Hepatocyte (in vitro differentiated cells): ENCODE measurements at regions not wholly inside any gene's neighbourhood (a gene's known extent, or its start where the extent isn't known, plus 50 kb on each side); places are given as distances from the start of the nearest gene placed in this dataset.

Experiments
- DNase-seq: peaks from one replicate; pipeline ENCODE4 v3.0.0-alpha.2; 2016; ENCODE audit warnings: low spot score
- H2AFZ ChIP-seq: fragments of 200-600 bp; sonication (generic); 2 replicates; pipeline ENCODE4 v1.6.0; 2016; ENCODE audit warnings: antibody characterized with exemption, mild to moderate bottlenecking
- H3K27ac ChIP-seq: fragments of 200-600 bp; sonication (generic); 2 replicates; pipeline ENCODE4 v1.5.1; 2016; ENCODE audit warnings: mild to moderate bottlenecking
- H3K27me3 ChIP-seq: fragments of 200-600 bp; sonication (generic); 2 replicates; pipeline ENCODE4 v1.6.1; 2016
- H3K36me3 ChIP-seq: fragments of 200-600 bp; sonication (generic); replicated peaks from 2 replicates; pipeline ENCODE4 v1.5.1; 2016; ENCODE audit warnings: low read depth; ENCODE audit not compliant: insufficient read depth
- H3K4me1 ChIP-seq: fragments of 200-600 bp; sonication (generic); 2 replicates; pipeline ENCODE4 v1.5.1; 2016; ENCODE audit warnings: mild to moderate bottlenecking, moderate library complexity; ENCODE audit not compliant: insufficient read depth
- H3K4me2 ChIP-seq: fragments of 200-600 bp; sonication (generic); 2 replicates; pipeline ENCODE4 v1.6.0; 2016
- H3K4me3 ChIP-seq: fragments of 200-600 bp; sonication (generic); 2 replicates; pipeline ENCODE4 v1.5.1; 2016; ENCODE audit warnings: mild to moderate bottlenecking
- H3K79me2 ChIP-seq: fragments of 200-600 bp; sonication (generic); 2 replicates; pipeline ENCODE4 v1.6.0; 2017; ENCODE audit warnings: mild to moderate bottlenecking
- H3K9me2 ChIP-seq: fragments of 200-600 bp; sonication (generic); replicated peaks from 2 replicates; pipeline ENCODE4 v1.6.0; 2017; ENCODE audit warnings: mild to moderate bottlenecking; ENCODE audit not compliant: insufficient read depth
- H3K9me3 ChIP-seq: fragments of 200-600 bp; sonication (generic); 2 replicates; pipeline ENCODE4 v1.5.1; 2016; ENCODE audit warnings: low read depth, mild to moderate bottlenecking
- H4K20me1 ChIP-seq: fragments of 200-600 bp; sonication (generic); 2 replicates; pipeline ENCODE4 v1.6.0; 2016; ENCODE audit warnings: mild to moderate bottlenecking; ENCODE audit not compliant: insufficient read depth, poor library complexity, severe bottlenecking
- EZH2 ChIP-seq: fragments of 200-600 bp; sonication (generic); IDR thresholded peaks from 2 replicates; pipeline ENCODE4 v1.6.1; 2016; ENCODE audit warnings: antibody characterized with exemption, mild to moderate bottlenecking, borderline replicate concordance
- EZH2phosphoT487 ChIP-seq: fragments of 200-600 bp; sonication (generic); IDR thresholded peaks from one replicate; pipeline ENCODE4 v1.6.1; 2018; ENCODE audit warnings: antibody characterized with exemption, mild to moderate bottlenecking, low read depth, moderate library complexity; ENCODE audit not compliant: unreplicated experiment, severe bottlenecking
- WGBS: methylation state at CpG from one replicate; pipeline ENCODE4 v1.1.6; 2016; ENCODE audit warnings: low lambda C conversion rate; ENCODE audit errors: missing lambda C conversion rate; 5-methylcytosine and 5-hydroxymethylcytosine counted together
- TF ChIP-seq, protein P1 (sequence below): fragments of 200-600 bp; sonication (generic); IDR thresholded peaks from 2 replicates; pipeline ENCODE4 v1.5.1; 2016; ENCODE audit warnings: antibody characterized with exemption, mild to moderate bottlenecking; ENCODE audit not compliant: poor library complexity

DNA sequence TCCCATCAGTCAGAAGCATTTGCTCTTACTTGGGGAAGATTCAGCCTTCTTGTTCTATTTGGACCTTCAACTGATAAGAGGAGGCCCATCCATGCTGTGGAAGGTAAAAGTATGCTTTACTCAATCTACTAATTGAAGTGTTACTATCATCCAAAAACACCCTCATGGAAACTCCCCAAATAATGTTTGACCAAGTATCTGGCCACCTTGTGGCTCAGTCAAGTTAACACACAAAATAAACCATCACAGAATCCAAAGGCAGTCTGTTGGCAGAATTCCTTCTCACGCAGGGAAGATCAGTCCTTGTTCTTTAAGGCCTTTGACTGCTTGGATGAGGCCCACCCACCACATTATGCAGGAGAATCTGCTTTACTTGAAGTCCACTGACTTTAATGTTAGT is 531.2 kb upstream of the SMIM21 start:
- Histone ChIP-seq H3K9me3 (no peaks in the 10 kb centered on the region), H3K27ac (no peak overlapping the region), H3K4me2 (no peak overlapping the region), H3K4me1 (no peaks in the 10 kb centered on the region), H3K36me3 (no peaks in the 10 kb centered on the region), H3K4me3 (no peak overlapping the region), H3K79me2 (no peaks in the 10 kb centered on the region), H4K20me1 (no peaks in the 10 kb centered on the region), H3K27me3 (no peaks in the 10 kb centered on the region), H3K9me2 (no peaks in the 10 kb centered on the region), H2AFZ (no peak overlapping the region)
- TF ChIP-seq EZH2 = no peak
- TF ChIP-seq EZH2phosphoT487 = no peak
- TF ChIP-seq, protein P1, sequence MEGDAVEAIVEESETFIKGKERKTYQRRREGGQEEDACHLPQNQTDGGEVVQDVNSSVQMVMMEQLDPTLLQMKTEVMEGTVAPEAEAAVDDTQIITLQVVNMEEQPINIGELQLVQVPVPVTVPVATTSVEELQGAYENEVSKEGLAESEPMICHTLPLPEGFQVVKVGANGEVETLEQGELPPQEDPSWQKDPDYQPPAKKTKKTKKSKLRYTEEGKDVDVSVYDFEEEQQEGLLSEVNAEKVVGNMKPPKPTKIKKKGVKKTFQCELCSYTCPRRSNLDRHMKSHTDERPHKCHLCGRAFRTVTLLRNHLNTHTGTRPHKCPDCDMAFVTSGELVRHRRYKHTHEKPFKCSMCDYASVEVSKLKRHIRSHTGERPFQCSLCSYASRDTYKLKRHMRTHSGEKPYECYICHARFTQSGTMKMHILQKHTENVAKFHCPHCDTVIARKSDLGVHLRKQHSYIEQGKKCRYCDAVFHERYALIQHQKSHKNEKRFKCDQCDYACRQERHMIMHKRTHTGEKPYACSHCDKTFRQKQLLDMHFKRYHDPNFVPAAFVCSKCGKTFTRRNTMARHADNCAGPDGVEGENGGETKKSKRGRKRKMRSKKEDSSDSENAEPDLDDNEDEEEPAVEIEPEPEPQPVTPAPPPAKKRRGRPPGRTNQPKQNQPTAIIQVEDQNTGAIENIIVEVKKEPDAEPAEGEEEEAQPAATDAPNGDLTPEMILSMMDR = no peak
- WGBS = 85% methylated on average over 1 of the region's 1 CpG
- DNase-seq = no peak

DNA sequence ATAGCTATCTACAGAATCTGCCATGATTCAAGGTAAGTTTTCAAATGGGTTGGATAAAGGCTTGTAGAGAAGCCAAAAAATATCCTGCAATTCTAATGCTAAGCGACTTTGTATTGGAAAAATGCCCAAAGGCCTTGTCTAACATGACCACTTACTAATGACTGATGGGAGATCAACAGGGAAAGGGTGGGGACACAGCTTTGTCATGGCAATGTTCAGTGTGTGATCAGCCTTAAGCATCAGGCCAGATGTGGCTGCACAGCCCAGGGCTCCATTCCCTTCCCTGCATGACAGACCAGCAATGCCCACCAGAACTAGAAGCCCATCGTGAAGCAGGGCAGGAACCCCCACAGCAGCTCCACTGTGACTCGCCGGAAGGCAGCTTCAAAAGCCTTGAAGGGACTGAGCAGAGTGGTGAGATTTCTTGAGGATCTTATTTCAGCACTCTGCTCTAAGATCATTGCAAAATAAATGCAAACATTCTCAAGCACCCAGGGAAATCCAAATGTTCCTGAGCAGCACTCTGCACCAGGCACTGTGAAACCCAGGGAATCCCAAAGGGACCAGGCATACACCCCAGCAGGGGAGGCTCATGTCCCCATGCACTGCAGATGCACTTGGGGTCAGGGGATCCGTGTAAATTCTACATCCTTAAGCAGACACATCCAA is 517.9 kb upstream of the SMIM21 start:
- Histone ChIP-seq H4K20me1 (no peaks in the 10 kb centered on the region), H3K4me2 (no peak overlapping the region), H3K9me3 (no peaks in the 10 kb centered on the region), H3K36me3 (no peaks in the 10 kb centered on the region), H3K79me2 (no peaks in the 10 kb centered on the region), H2AFZ (no peak overlapping the region), H3K27me3 (no peaks in the 10 kb centered on the region), H3K9me2 (no peaks in the 10 kb centered on the region), H3K4me3 (no peak overlapping the region), H3K27ac (no peak overlapping the region), H3K4me1 (no peaks in the 10 kb centered on the region)
- TF ChIP-seq EZH2phosphoT487 (no peak), EZH2 (no peak)
- TF ChIP-seq, protein P1 = no peak
- 94% methylated on average over 5 of the region's 5 CpGs for whole genome bisulfite sequencing
- DNase-seq = no peak

DNA sequence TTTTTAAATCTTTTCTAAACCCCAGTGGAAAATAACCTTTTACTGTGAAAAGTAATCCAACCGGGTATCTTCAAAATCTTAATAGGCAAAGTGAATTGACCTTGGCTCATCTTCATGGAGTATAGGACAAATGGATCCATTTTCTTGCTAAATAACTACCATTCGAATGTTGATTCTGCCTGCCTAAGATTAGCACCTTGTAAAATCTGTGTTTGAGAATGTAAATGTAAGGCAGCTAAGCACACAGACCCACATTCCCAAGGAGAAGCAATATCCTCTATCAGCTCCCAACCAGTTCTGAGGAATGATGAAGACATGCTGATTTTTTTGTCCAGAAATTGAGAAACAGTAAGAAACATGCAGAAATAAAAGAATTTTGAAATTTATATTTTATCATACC is 509.8 kb upstream of the SMIM21 start:
- no peaks in the 10 kb centered on the region for H3K36me3 ChIP-seq
- peaks cover 6% of the 10 kb centered on the region for H3K4me1 ChIP-seq
- no peak overlapping the region for H2AFZ ChIP-seq
- no peaks in the 10 kb centered on the region for H3K79me2 ChIP-seq
- no peak overlapping the region for H3K4me3 ChIP-seq
- peak overlapping the region; percentile 3 for H3K27ac ChIP-seq
- no peaks in the 10 kb centered on the region for H4K20me1 ChIP-seq
- H3K27me3 ChIP-seq = no peaks in the 10 kb centered on the region
- 11% methylated on average over 2 of the region's 2 CpGs for WGBS
- H3K9me3 ChIP-seq = no peaks in the 10 kb centered on the region
- DNase-seq = no peak
- no peaks in the 10 kb centered on the region for H3K9me2 ChIP-seq
- H3K4me2 ChIP-seq = no peak overlapping the region
- TF ChIP-seq EZH2 (no peak), EZH2phosphoT487 (no peak)
- TF ChIP-seq, protein P1 = no peak
